Stimulated activated naive CD4-positive, alpha-beta T cell treated with Interleukin-2 at 50 U/mL for 16 hours (primary cell): ENCODE measurements at regions not wholly inside any gene's neighbourhood (a gene's known extent, or its start where the extent isn't known, plus 50 kb on each side); places are given as distances from the start of the nearest gene placed in this dataset.
"Not testable (repeated sequence)": the region's sequence is repeated elsewhere in the genome, so short reads cannot be mapped to it uniquely, and the experiment has no call there.

Source experiments
- DNase-seq: peaks from one replicate; lab custom pipeline; 2025; lab: John Stamatoyannopoulos, UW

GRCh38 chr5:163165277-163165676, 272.1 kb upstream of the CCNG1 start:
- no peak for DNase-seq

- not testable (repeated sequence) for DNase-seq
Observed at GRCh38 chr5:163170161-163170560, 267.2 kb upstream of the CCNG1 start.

GRCh38 chr5:163172540-163173338, 264.7 kb upstream of the CCNG1 start:
- no peak for DNase-seq

- no peak for DNase-seq
Observed at GRCh38 chr5:163177971-163178370, 259.4 kb upstream of the CCNG1 start.

- DNase-seq, result no peak
Observed at GRCh38 chr5:163185315-163185714, 252.1 kb upstream of the CCNG1 start.

GRCh38 chr5:163189023-163189553, 248.3 kb upstream of the CCNG1 start:
- DNase-seq, result no peak

GRCh38 chr5:163190283-163190682, 247.1 kb upstream of the CCNG1 start:
- DNase-seq, result no peak

GRCh38 chr5:163190784-163191183, 246.6 kb upstream of the CCNG1 start:
- no peak for DNase-seq

GRCh38 chr5:163193886-163194285, 243.5 kb upstream of the CCNG1 start:
- DNase-seq, result no peak

- DNase-seq, result no peak
Observed at GRCh38 chr5:163205645-163206044, 231.8 kb upstream of the CCNG1 start.

GRCh38 chr5:163221581-163221980, 215.8 kb upstream of the CCNG1 start:
- DNase-seq, result no peak

GRCh38 chr5:163222982-163223381, 214.4 kb upstream of the CCNG1 start:
- DNase-seq, result no peak

GRCh38 chr5:163244445-163244987, 192.9 kb upstream of the CCNG1 start:
- DNase-seq, result no peak

- DNase-seq, result no peak
Observed at GRCh38 chr5:163245584-163245983, 191.8 kb upstream of the CCNG1 start.

GRCh38 chr5:163248333-163248732, 189.1 kb upstream of the CCNG1 start:
- DNase-seq, result no peak

- no peak for DNase-seq
Observed at GRCh38 chr5:163248871-163249270, 188.5 kb upstream of the CCNG1 start.

GRCh38 chr5:163252950-163253349, 184.4 kb upstream of the CCNG1 start:
- no peak for DNase-seq

GRCh38 chr5:163259495-163259894, 177.9 kb upstream of the CCNG1 start:
- DNase-seq, result no peak

GRCh38 chr5:163260471-163260870, 176.9 kb upstream of the CCNG1 start:
- DNase-seq, result no peak

GRCh38 chr5:163260961-163261360, 176.4 kb upstream of the CCNG1 start:
- no peak for DNase-seq

- DNase-seq, result no peak
Observed at GRCh38 chr5:163261647-163262269, 175.6 kb upstream of the CCNG1 start.

- DNase-seq, result not testable (repeated sequence)
Observed at GRCh38 chr5:163266249-163266648, 171.1 kb upstream of the CCNG1 start.

- DNase-seq, result no peak
Observed at GRCh38 chr5:163269624-163270023, 167.8 kb upstream of the CCNG1 start.
